Panc1 (cell line): ENCODE measurements at regions not wholly inside any gene's neighbourhood (a gene's known extent, or its start where the extent isn't known, plus 50 kb on each side); places are given as distances from the start of the nearest gene placed in this dataset.
"Not testable (repeated sequence)": the region's sequence is repeated elsewhere in the genome, so short reads cannot be mapped to it uniquely, and the experiment has no call there.

Source experiments
- ATAC-seq: fragments of 200-7000 bp; cut with Tn5 transposase; 2 replicates; pipeline ENCODE4 v1.9.1; 2020; ENCODE audit warnings: mild to moderate bottlenecking, moderate library complexity
- BruUV-seq: library from RNA; stranded (reverse); fragments of 400-500 nt; replicated peaks from 2 replicates; lab custom pipeline; 2021; lab: Mats Ljungman, UMichigan
- CTCF ChIA-PET: fragments of 300-600 bp; sonication (Branson Sonifier 250); formaldehyde crosslinking; loops from one replicate; lab custom pipeline; 2022; ENCODE audit warnings: antibody characterized with exemption; lab: Charles Lee
- POLR2A ChIA-PET: fragments of 300-600 bp; sonication (Branson Sonifier 250); formaldehyde crosslinking; loops from one replicate; lab custom pipeline; 2022; ENCODE audit warnings: antibody characterized with exemption; lab: Charles Lee
- DNase-seq: peaks from one replicate; pipeline ENCODE4 v3.0.0-alpha.2; 2010; ENCODE audit warnings: low read depth, low spot score
- H3K27ac ChIP-seq: 2 replicates; pipeline ENCODE4 v1.5.1; 2011; ENCODE audit warnings: mild to moderate bottlenecking, low read length, inconsistent platforms
- H3K27me3 ChIP-seq: fragments of 200-500 bp; sonication (Bioruptor generic); 2 replicates; pipeline ENCODE4 v1.6.0; 2014; ENCODE audit warnings: low read length, inconsistent platforms; ENCODE audit not compliant: control insufficient read depth, insufficient read depth
- H3K36me3 ChIP-seq: fragments of 200-500 bp; sonication (Bioruptor generic); 2 replicates; pipeline ENCODE4 v1.5.1; 2014; ENCODE audit warnings: inconsistent platforms, mild to moderate bottlenecking, low read length, moderate library complexity; ENCODE audit not compliant: control insufficient read depth, insufficient read depth
- H3K4me1 ChIP-seq: 2 replicates; pipeline ENCODE4 v1.5.1; 2011; ENCODE audit warnings: inconsistent platforms, mild to moderate bottlenecking, low read length, moderate library complexity; ENCODE audit not compliant: control insufficient read depth, insufficient read depth
- H3K4me3 ChIP-seq, 2 experiments: 2 replicates each; pipeline ENCODE4 v1.5.1; 2011 to 2012; ENCODE audit warnings: low read depth in 2 of 2, low read length in 2 of 2, mild to moderate bottlenecking in 2 of 2, inconsistent platforms in 1 of 2, moderate library complexity in 1 of 2
- H3K9me3 ChIP-seq: fragments of 200-500 bp; sonication (Bioruptor generic); 2 replicates; pipeline ENCODE4 v1.5.1; 2014; ENCODE audit warnings: low read depth, mild to moderate bottlenecking, inconsistent platforms, low read length, moderate library complexity; ENCODE audit not compliant: control insufficient read depth, insufficient read depth
- POLR2AphosphoS5 ChIP-seq: IDR thresholded peaks from 2 replicates; pipeline ENCODE4 v1.6.1; 2012; ENCODE audit warnings: mild to moderate bottlenecking, low read depth, low read length, moderate library complexity
- SIN3A ChIP-seq: IDR thresholded peaks from 2 replicates; pipeline ENCODE4 v1.6.1; 2012; ENCODE audit warnings: low read depth, mild to moderate bottlenecking, low read length, moderate library complexity, borderline replicate concordance; ENCODE audit not compliant: insufficient read depth
- TCF7L2 ChIP-seq: IDR thresholded peaks from 2 replicates; pipeline ENCODE4 v1.6.1; 2011; ENCODE audit warnings: mild to moderate bottlenecking, low read depth, low read length, inconsistent platforms
- in situ Hi-C: cut with HindIII; loops from 2 replicates; pipeline ENCODE4 v1.10.0; 2016; ENCODE audit warnings: low sequenced_read_pairs, low pct_unique_long_range_greater_than_20kb
- intact Hi-C: fragments of 100-400 bp; cut with micrococcal nuclease; formaldehyde crosslinking; loops from one replicate; pipeline ENCODE4 v1.10.0; 2022; ENCODE audit not compliant: unreplicated experiment
- TF ChIP-seq, protein P1 (sequence below): fragments of 450-650 bp; IDR thresholded peaks from 2 replicates; pipeline ENCODE4 v1.5.1; 2017; ENCODE audit warnings: mild to moderate bottlenecking
- TF ChIP-seq, protein P2 (sequence below), 2 experiments: IDR thresholded peaks; 2 replicates each; pipeline ENCODE4 v1.6.1; 2011 to 2012; ENCODE audit warnings: low read depth in 2 of 2, control low read depth in 1 of 2, low read length in 1 of 2, mild to moderate bottlenecking in 1 of 2, moderate library complexity in 1 of 2; ENCODE audit not compliant: insufficient read depth in 1 of 2

DNA sequence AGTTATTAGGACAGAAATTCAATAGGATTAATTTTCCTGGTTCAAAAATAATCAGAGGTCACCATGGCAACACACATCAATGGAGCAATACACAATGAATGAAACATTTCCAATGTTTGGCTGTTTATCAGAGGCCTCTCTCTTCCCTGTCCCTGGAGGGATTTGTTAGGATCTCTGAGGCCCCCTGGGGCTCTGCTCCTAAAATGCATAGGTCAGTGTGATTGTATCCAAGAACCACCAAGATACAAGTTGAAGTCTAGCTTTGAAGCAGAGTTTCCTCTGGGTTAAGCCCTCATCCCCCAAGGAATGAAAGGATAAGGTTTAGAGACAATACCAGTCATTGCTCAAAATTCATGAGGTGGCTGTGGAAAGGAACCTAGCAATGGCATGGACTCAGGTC lies 561.2 kb upstream of the C16orf82 start:
- no peaks in the 10 kb centered on the region for H3K4me1 ChIP-seq
- TF ChIP-seq, protein P1, sequence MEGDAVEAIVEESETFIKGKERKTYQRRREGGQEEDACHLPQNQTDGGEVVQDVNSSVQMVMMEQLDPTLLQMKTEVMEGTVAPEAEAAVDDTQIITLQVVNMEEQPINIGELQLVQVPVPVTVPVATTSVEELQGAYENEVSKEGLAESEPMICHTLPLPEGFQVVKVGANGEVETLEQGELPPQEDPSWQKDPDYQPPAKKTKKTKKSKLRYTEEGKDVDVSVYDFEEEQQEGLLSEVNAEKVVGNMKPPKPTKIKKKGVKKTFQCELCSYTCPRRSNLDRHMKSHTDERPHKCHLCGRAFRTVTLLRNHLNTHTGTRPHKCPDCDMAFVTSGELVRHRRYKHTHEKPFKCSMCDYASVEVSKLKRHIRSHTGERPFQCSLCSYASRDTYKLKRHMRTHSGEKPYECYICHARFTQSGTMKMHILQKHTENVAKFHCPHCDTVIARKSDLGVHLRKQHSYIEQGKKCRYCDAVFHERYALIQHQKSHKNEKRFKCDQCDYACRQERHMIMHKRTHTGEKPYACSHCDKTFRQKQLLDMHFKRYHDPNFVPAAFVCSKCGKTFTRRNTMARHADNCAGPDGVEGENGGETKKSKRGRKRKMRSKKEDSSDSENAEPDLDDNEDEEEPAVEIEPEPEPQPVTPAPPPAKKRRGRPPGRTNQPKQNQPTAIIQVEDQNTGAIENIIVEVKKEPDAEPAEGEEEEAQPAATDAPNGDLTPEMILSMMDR, result no peak
- TF ChIP-seq POLR2AphosphoS5 (no peak), SIN3A (no peak), TCF7L2 (no peak)
- TF ChIP-seq, protein P2, sequence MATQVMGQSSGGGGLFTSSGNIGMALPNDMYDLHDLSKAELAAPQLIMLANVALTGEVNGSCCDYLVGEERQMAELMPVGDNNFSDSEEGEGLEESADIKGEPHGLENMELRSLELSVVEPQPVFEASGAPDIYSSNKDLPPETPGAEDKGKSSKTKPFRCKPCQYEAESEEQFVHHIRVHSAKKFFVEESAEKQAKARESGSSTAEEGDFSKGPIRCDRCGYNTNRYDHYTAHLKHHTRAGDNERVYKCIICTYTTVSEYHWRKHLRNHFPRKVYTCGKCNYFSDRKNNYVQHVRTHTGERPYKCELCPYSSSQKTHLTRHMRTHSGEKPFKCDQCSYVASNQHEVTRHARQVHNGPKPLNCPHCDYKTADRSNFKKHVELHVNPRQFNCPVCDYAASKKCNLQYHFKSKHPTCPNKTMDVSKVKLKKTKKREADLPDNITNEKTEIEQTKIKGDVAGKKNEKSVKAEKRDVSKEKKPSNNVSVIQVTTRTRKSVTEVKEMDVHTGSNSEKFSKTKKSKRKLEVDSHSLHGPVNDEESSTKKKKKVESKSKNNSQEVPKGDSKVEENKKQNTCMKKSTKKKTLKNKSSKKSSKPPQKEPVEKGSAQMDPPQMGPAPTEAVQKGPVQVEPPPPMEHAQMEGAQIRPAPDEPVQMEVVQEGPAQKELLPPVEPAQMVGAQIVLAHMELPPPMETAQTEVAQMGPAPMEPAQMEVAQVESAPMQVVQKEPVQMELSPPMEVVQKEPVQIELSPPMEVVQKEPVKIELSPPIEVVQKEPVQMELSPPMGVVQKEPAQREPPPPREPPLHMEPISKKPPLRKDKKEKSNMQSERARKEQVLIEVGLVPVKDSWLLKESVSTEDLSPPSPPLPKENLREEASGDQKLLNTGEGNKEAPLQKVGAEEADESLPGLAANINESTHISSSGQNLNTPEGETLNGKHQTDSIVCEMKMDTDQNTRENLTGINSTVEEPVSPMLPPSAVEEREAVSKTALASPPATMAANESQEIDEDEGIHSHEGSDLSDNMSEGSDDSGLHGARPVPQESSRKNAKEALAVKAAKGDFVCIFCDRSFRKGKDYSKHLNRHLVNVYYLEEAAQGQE (IDR thresholded peaks at IDR 0.05; ENCODE audit: insufficient read depth in 1 of 2, low read depth in 2 of 2, low read length in 1 of 2), result no peak
- H3K27me3 ChIP-seq, result no peaks in the 10 kb centered on the region
- BruUV-seq, result no TSS peak
- DNase-seq (no peak), ATAC-seq (no peak)
- no peak overlapping the region for H3K4me3 ChIP-seq
- H3K9me3 ChIP-seq, result no peaks in the 10 kb centered on the region
- H3K27ac ChIP-seq, result no peak overlapping the region
- intact Hi-C loops (no loop called here), in situ Hi-C loops (no loop called here)
- no peaks in the 10 kb centered on the region for H3K36me3 ChIP-seq
- CTCF ChIA-PET, result no interaction called here
- POLR2A ChIA-PET, result no interaction called here

DNA sequence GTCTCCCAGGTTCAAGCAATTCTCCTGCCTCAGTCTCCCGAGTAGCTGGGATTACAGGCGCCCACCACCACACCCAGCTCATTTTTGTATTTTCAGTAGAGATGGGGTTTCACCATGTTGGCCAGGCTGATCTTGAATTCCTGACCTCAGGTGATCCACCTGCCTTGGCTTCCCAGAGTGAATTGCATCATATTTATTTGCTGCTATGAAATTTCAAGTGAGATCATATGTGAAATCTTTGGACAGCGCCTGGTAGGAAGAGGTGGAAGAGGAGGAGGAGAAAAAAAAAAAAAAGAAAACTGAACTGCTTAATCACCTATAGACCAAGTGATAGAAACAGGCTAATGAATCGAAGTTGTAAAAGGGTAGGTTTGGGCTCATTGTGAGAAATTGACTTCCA lies 557.8 kb upstream of the C16orf82 start:
- ATAC-seq, CTCF ChIA-PET, BruUV-seq, intact Hi-C loops, H3K27me3 ChIP-seq, H3K4me3 ChIP-seq, H3K9me3 ChIP-seq, DNase-seq, H3K4me1 ChIP-seq, H3K36me3 ChIP-seq, in situ Hi-C loops, H3K27ac ChIP-seq, POLR2A ChIA-PET: not testable (repeated sequence)

DNA sequence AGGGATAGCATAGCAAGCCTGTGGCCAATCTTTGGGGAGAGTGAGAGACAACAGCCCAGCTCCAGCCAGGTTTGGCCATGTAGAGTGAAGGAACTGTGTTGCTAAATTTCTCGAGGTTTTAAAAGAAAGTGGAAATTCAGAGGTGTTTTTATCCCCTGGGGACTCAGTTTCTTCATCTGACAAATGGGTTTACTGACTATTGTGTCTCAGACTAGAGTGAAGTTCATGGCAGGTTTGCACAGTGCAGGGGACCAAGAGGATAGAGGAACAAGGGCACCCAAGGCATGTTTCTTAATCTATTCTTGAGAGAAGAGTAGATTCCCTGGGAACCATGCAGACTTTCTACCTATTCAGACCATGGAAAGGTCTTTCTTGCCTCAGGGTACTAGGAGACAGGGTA lies 555.8 kb upstream of the C16orf82 start:
- no peaks in the 10 kb centered on the region for H3K36me3 ChIP-seq
- POLR2A ChIA-PET, result no interaction called here
- no peak for ATAC-seq
- no peaks in the 10 kb centered on the region for H3K9me3 ChIP-seq
- H3K4me3 ChIP-seq, result no peak overlapping the region
- H3K4me1 ChIP-seq, result no peaks in the 10 kb centered on the region
- H3K27ac ChIP-seq, result no peak overlapping the region
- TF ChIP-seq SIN3A (no peak), TCF7L2 (no peak), POLR2AphosphoS5 (no peak)
- TF ChIP-seq, protein P2 (IDR thresholded peaks at IDR 0.05; ENCODE audit: insufficient read depth in 1 of 2, low read depth in 2 of 2, low read length in 1 of 2), result no peak
- TF ChIP-seq, protein P1, result no peak
- intact Hi-C loops (no loop called here), in situ Hi-C loops (no loop called here)
- BruUV-seq, result no TSS peak
- no peaks in the 10 kb centered on the region for H3K27me3 ChIP-seq
- CTCF ChIA-PET, result no interaction called here
- no peak for DNase-seq
